ENCODE measurements at regions not wholly inside any gene's neighbourhood (a gene's known extent, or its start where the extent isn't known, plus 50 kb on each side); places are given as distances from the start of the nearest gene placed in this dataset.

GRCh38 chr6:112486454-112486853, 139.3 kb downstream of the RFPL4B start:
- TF ChIP-seq CTCF (IDR thresholded peaks at IDR 0.05) (no peak), NRF1 (IDR thresholded peaks at IDR 0.05; ENCODE audit: low read depth, low read length) (no peak), SMC3 (IDR thresholded peaks at IDR 0.05; ENCODE audit: low read depth, low read length) (no peak), RAD21 (IDR thresholded peaks at IDR 0.05; ENCODE audit: low read length) (no peak)

Data from SK-N-SH (cell line).